Stimulated activated CD4-positive, alpha-beta T cell treated with anti-CD3 and anti-CD28 coated beads, TNF-alpha, amount 100 ng/mL, for 48 hours (primary cell): ENCODE measurements at regions not wholly inside any gene's neighbourhood (a gene's known extent, or its start where the extent isn't known, plus 50 kb on each side); places are given as distances from the start of the nearest gene placed in this dataset.
"Not testable (repeated sequence)": the region's sequence is repeated elsewhere in the genome, so short reads cannot be mapped to it uniquely, and the experiment has no call there.

Experiments used
- DNase-seq, 3 donors: peaks; one replicate each; pipeline ENCODE4 v3.0.0-alpha.2; 2020; ENCODE audit warnings: low read depth in 3 of 3

DNA sequence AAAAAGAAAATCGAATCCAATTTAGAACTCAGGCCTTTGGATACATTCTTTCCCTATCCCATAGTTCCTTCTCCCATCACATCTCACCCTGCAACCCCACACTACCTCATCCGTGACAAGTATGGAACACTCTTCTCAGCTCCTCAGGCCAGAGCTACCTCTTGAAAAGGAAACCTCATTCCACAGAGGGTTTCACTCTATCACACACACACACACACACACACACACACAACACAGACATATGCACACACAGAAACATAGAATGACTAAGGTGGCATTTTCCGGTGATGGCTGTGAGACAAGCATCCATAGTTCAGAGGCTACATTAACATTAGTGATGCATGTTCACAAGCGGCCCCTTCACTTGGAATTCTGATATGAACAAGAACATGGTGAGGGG, 122.0 kb upstream of the HES1 start:
- DNase-seq, result no peak

- no peak for DNase-seq
These were observed 121.2 kb upstream of the HES1 start for GRCh38 chr3:194014756-194015155.

GRCh38 chr3:194019398-194020165, 116.4 kb upstream of the HES1 start:
- DNase-seq, result no peak

DNA sequence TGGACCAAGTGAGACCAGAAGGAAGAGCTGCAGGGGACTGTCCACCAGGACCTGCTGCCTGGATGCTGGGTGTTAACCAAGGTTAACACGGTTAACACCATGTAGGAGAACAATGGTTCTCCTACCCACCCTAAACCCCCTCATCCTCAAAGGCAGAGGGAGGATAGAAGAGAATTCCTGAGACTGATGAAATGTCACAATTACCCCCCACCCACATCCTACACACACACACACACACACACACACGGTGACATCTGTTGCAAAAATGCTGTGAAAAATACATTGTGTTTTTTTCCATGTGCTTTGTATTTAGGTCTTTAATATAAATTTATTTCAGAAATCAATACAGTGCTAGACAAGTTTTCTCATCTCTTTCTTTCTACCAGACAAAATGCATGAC, 113.9 kb upstream of the HES1 start:
- no peak for DNase-seq

DNA sequence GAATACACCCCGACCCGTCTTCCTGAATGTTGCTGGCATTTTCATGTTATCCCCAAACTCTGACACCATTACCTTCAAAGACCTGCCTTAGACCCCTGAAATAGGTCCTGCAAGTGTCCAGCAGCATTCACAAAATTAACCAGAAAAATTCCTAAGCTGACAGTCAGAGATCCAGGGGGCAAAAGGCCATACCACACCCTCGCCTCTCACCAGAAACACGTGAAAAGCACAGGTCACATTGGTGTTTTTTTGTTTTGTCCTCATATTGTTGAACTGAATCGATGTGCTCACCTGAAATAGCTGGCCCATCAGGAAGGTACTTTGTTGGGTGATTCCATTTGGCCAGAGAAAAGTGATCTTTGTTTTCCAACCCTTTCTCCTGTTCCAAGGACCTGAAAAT, 113.1 kb upstream of the HES1 start:
- DNase-seq, result no peak

GRCh38 chr3:194023501-194024280, 112.3 kb upstream of the HES1 start:
- DNase-seq, result no peak

- DNase-seq, result no peak
These were observed 110.8 kb upstream of the HES1 start for GRCh38 chr3:194025119-194025518.

- DNase-seq, result no peak
These were observed 110.0 kb upstream of the HES1 start for GRCh38 chr3:194025951-194026350.

- no peak for DNase-seq
These were observed 107.4 kb upstream of the HES1 start for GRCh38 chr3:194028434-194029004.

DNA sequence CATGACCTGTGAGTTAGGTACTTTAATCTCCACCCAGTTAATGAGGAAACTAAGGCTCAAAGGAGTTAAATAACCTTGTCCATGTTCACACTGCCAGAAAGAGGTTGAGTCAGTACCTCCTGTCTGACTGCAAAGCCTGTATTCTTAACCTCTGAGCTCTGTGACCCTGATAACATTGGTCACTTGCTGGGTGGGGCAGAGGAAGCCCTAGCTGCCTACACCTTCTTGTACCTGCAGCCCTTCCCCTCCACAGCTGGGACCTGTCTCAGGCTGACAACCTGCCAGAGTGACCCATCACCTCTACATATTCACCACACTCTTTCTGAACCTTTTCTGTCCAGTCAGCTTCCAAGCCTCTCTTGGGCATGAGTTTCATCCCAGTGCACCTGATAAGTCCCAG, 106.1 kb upstream of the HES1 start:
- no peak for DNase-seq

- DNase-seq, result no peak
These were observed 105.6 kb upstream of the HES1 start for GRCh38 chr3:194030372-194030771.

DNA sequence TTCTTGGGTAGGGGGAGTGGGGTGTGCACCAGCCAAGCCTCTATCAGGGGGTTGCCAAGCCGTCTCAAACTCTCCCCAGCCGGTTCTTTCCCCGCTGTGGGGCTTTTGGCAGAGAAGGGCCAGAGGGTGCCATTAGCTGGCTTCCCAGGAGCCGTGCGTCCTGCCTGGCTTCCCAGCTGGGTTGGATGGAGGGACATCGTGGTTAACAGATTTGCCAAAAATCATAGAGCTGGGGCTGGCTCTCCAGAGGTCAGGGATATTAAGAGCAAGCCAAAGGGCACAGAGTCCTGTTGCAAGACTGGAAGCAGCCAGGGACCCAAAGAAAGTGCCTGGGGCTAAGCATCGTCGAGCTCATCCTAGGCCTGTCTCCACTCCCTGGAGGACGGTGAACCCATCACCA, 104.6 kb upstream of the HES1 start:
- DNase-seq, result no peak

- DNase-seq, result no peak
These were observed 103.9 kb upstream of the HES1 start for GRCh38 chr3:194031867-194032635.

DNA sequence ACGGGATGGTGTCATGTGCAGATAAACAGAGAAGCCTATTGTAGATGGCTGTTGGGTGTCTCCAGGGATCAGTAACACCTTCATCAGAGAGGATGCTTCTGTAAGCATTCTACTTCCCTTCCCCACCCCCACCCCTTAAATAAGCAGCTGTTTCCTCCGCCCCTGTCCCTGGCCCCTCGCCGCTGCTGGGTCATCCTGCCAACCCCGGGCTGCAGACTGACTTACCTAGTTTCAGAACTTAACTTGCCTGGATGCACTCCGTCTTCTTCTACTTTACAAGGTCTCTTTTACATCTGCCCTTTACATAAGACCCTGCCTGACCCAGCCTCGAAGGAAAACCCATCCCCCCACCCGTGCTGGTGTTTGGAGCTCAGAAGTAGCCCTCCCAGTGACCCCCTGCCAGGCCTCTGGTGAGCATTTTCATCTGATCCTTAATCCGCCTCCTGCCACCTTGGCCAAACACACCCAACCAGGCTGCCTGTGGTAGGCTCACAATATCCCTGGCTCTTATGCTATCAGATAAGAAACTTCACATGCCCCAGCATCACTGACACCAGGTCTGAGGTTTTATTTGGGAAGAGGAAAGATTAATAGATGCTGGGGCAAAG, 103.0 kb upstream of the HES1 start:
- DNase-seq, result no peak

GRCh38 chr3:194034346-194035336, 101.3 kb upstream of the HES1 start:
- DNase-seq, result no peak

DNA sequence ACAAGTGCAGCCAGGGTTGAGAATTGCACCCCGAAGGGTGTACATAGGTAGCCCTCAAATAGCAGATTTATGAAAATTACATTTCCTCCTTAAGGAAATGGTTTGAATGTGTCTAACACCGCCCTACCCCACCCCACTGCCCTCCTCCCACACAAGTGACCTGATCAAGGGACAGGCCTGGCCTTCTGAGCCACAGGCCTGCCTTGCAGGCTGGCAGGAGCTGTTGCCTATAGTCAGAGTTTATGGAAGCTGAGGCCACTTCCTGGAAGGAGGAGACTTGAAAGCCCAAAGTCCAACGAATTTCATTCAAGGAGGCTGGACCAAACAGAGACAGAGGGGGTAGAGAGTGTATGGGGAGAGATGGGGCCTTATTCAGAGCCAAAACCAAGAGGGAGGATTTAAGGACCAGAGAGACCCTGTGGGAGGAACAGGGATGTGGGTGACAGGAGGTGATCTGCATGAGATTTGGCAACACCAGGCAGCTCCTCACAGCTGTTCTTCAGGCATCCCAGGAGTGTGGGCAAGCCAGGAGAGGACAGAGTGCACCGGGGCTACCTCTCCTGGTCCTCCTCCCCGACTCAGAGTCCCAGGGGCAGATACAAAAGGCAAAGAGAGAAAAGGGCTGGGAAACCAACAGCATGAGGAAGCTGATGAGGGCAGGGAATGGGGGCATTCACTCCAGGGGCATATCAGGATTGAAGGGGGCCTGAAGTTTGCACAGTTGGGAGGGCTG, 100.4 kb upstream of the HES1 start:
- DNase-seq, result no peak

DNA sequence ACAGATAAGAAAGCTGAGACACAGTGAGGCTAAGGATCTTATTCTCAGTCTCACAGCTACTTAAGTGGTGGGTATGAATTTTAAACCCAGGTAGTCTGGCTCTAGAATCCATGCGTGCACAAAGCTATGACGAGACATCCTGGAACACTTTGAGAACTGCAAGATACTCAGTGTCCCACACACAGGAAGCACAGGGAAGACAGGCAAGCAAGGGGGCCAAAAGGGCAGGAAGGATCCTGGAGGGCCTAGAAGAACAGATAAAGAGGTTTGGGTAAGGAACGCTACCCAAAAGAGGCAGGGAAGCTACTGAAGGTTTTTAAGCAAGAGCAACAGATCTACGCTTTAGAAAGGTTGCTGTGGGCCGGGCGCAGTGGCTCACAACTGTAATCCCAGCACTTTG, 99.1 kb upstream of the HES1 start:
- no peak for DNase-seq

GRCh38 chr3:194038346-194038745, 97.6 kb upstream of the HES1 start:
- not testable (repeated sequence) for DNase-seq

DNA sequence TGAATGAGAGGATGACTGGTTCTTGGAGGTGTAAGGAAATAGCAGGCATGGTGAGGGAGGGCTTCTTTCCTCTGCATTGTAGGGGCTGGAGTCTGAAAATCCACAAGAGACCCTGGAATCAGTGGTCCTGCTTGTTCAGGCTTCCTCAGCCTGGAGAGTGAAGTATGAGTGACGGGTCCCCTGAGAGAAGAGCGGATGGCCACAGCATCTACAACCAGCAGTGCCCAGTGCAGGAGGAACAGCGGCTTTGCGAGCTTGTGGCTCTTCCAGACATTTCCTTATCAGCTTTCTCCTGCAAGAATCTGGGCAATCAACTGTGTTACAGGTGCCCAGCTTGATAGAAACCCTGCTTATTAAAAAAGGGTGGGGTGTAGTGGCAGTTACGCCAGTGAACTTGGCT, 97.0 kb upstream of the HES1 start:
- DNase-seq, result no peak
